Duodenal mucosa (tissue), 2 donors: ENCODE measurements at regions not wholly inside any gene's neighbourhood (a gene's known extent, or its start where the extent isn't known, plus 50 kb on each side); places are given as distances from the start of the nearest gene placed in this dataset.

Experiments used
- H3K27ac ChIP-seq: one replicate; pipeline ENCODE4 v1.7.0; 2013; ENCODE audit warnings: low read depth, low read length
- H3K27me3 ChIP-seq, 2 donors: one replicate each; pipeline ENCODE4 v1.7.0; 2013; ENCODE audit warnings: low read length in 2 of 2, control low read depth in 1 of 2; ENCODE audit not compliant: insufficient read depth in 2 of 2, control insufficient read depth in 1 of 2
- H3K36me3 ChIP-seq, 2 donors: one replicate each; pipeline ENCODE4 v1.7.0; 2013; ENCODE audit warnings: low read length in 2 of 2, control low read depth in 1 of 2; ENCODE audit not compliant: insufficient read depth in 2 of 2, control insufficient read depth in 1 of 2
- H3K4me1 ChIP-seq, 2 donors: one replicate each; pipeline ENCODE4 v1.7.0; 2013; ENCODE audit warnings: low read length in 2 of 2, control low read depth in 1 of 2; ENCODE audit not compliant: insufficient read depth in 2 of 2, control insufficient read depth in 1 of 2
- H3K4me3 ChIP-seq, 2 donors: one replicate each; pipeline ENCODE4 v1.7.0; 2013; ENCODE audit warnings: low read length in 2 of 2, low read depth in 1 of 2
- H3K9ac ChIP-seq, 2 donors: one replicate each; pipeline ENCODE4 v1.7.0; 2013; ENCODE audit warnings: low read length in 2 of 2, low read depth in 1 of 2
- H3K9me3 ChIP-seq, 2 donors: one replicate each; pipeline ENCODE4 v1.7.0; 2013; ENCODE audit warnings: low read length in 2 of 2, control low read depth in 1 of 2; ENCODE audit not compliant: control insufficient read depth in 1 of 2

GRCh38 chr14:43022094-43022800 is 1415.6 kb downstream of the LRFN5 start:
- H3K9me3 ChIP-seq, result peaks cover 3 to 4% of the 10 kb centered on the region in 2 donors
- no peaks in the 10 kb centered on the region for H3K27me3 ChIP-seq
- H3K27ac ChIP-seq, result no peak overlapping the region
- H3K4me1 ChIP-seq, result no peaks in the 10 kb centered on the region
- H3K4me3 ChIP-seq, result no peak overlapping the region
- H3K36me3 ChIP-seq, result no peaks in the 10 kb centered on the region
- H3K9ac ChIP-seq, result no peak overlapping the region

- no peak overlapping the region for H3K4me3 ChIP-seq
- no peak overlapping the region for H3K27ac ChIP-seq
- H3K4me1 ChIP-seq, result no peaks in the 10 kb centered on the region
- H3K27me3 ChIP-seq, result no peaks in the 10 kb centered on the region
- H3K9ac ChIP-seq, result no peak overlapping the region
- peaks cover 0 to 7% of the 10 kb centered on the region in 2 donors for H3K9me3 ChIP-seq
- H3K36me3 ChIP-seq, result no peaks in the 10 kb centered on the region
Measured at GRCh38 chr14:43019826-43020225, 1413.2 kb downstream of the LRFN5 start.

- no peak overlapping the region for H3K4me3 ChIP-seq
- H3K9me3 ChIP-seq, result peaks cover 0 to 11% of the 10 kb centered on the region in 2 donors
- no peak overlapping the region for H3K9ac ChIP-seq
- no peaks in the 10 kb centered on the region for H3K27me3 ChIP-seq
- no peak overlapping the region for H3K27ac ChIP-seq
- H3K36me3 ChIP-seq, result no peaks in the 10 kb centered on the region
- no peaks in the 10 kb centered on the region for H3K4me1 ChIP-seq
Measured at GRCh38 chr14:43014338-43014737, 1407.7 kb downstream of the LRFN5 start.

- Histone ChIP-seq H3K9ac (no peak overlapping the region), H3K4me3 (no peak overlapping the region), H3K4me1 (no peaks in the 10 kb centered on the region), H3K27me3 (no peaks in the 10 kb centered on the region), H3K27ac (no peak overlapping the region), H3K9me3 (peaks cover 6 to 20% of the 10 kb centered on the region in 2 donors), H3K36me3 (no peaks in the 10 kb centered on the region)
Measured at GRCh38 chr14:43012817-43013216, 1406.1 kb downstream of the LRFN5 start.

- no peaks in the 10 kb centered on the region for H3K36me3 ChIP-seq
- H3K9me3 ChIP-seq, result peaks cover 40 to 53% of the 10 kb centered on the region in 2 donors
- H3K4me1 ChIP-seq, result no peaks in the 10 kb centered on the region
- H3K27me3 ChIP-seq, result no peaks in the 10 kb centered on the region
- H3K4me3 ChIP-seq, result no peak overlapping the region
- H3K9ac ChIP-seq, result no peak overlapping the region
- no peak overlapping the region for H3K27ac ChIP-seq
Measured at GRCh38 chr14:43005807-43006206, 1399.1 kb downstream of the LRFN5 start.

- no peak overlapping the region for H3K27ac ChIP-seq
- H3K4me1 ChIP-seq, result no peaks in the 10 kb centered on the region
- H3K36me3 ChIP-seq, result no peaks in the 10 kb centered on the region
- H3K4me3 ChIP-seq, result no peak overlapping the region
- no peak overlapping the region for H3K9ac ChIP-seq
- H3K27me3 ChIP-seq, result no peaks in the 10 kb centered on the region
- peaks cover 37 to 47% of the 10 kb centered on the region in 2 donors for H3K9me3 ChIP-seq
Measured at GRCh38 chr14:43003845-43004244, 1397.2 kb downstream of the LRFN5 start.

GRCh38 chr14:43001731-43002130 is 1395.1 kb downstream of the LRFN5 start:
- no peaks in the 10 kb centered on the region for H3K27me3 ChIP-seq
- no peak overlapping the region for H3K4me3 ChIP-seq
- no peaks in the 10 kb centered on the region for H3K4me1 ChIP-seq
- H3K9ac ChIP-seq, result no peak overlapping the region
- peaks cover 33 to 43% of the 10 kb centered on the region in 2 donors for H3K9me3 ChIP-seq
- H3K36me3 ChIP-seq, result no peaks in the 10 kb centered on the region
- H3K27ac ChIP-seq, result no peak overlapping the region

- Histone ChIP-seq H3K4me3 (no peak overlapping the region), H3K9me3 (peaks cover 2 to 20% of the 10 kb centered on the region in 2 donors), H3K27me3 (no peaks in the 10 kb centered on the region), H3K27ac (no peak overlapping the region), H3K9ac (no peak overlapping the region), H3K36me3 (no peaks in the 10 kb centered on the region), H3K4me1 (no peaks in the 10 kb centered on the region)
Measured at GRCh38 chr14:42994051-42994736, 1387.5 kb downstream of the LRFN5 start.

GRCh38 chr14:42992930-42993329 is 1386.3 kb downstream of the LRFN5 start:
- H3K9me3 ChIP-seq, result peaks cover 2 to 28% of the 10 kb centered on the region in 2 donors
- no peaks in the 10 kb centered on the region for H3K36me3 ChIP-seq
- H3K4me1 ChIP-seq, result no peaks in the 10 kb centered on the region
- no peak overlapping the region for H3K9ac ChIP-seq
- H3K4me3 ChIP-seq, result no peak overlapping the region
- H3K27me3 ChIP-seq, result no peaks in the 10 kb centered on the region
- H3K27ac ChIP-seq, result no peak overlapping the region

- Histone ChIP-seq H3K9me3 (peaks cover 2 to 10% of the 10 kb centered on the region in 2 donors), H3K4me1 (no peaks in the 10 kb centered on the region), H3K36me3 (no peaks in the 10 kb centered on the region)
Measured at GRCh38 chr14:42980419-42980818, 1373.7 kb downstream of the LRFN5 start.

More at GRCh38 chr14:42980419-42980818, 1373.7 kb downstream of the LRFN5 start:
- H3K27ac ChIP-seq, result no peak overlapping the region
- H3K9ac ChIP-seq, result no peak overlapping the region
- H3K27me3 ChIP-seq, result no peaks in the 10 kb centered on the region
- no peak overlapping the region for H3K4me3 ChIP-seq
